Smooth muscle cell (in vitro differentiated cells): ENCODE measurements at regions not wholly inside any gene's neighbourhood (a gene's known extent, or its start where the extent isn't known, plus 50 kb on each side); places are given as distances from the start of the nearest gene placed in this dataset.

ENCODE experiments used
- DNase-seq: peaks from one replicate; lab custom pipeline; 2025; ENCODE audit not compliant: unreplicated experiment; lab: John Stamatoyannopoulos, UW
- H2AFZ ChIP-seq: fragments of 200-600 bp; sonication (generic); 2 replicates; pipeline ENCODE4 v1.6.0; 2016; ENCODE audit warnings: antibody characterized with exemption, low read depth, mild to moderate bottlenecking
- H3F3A ChIP-seq: fragments of 200-600 bp; sonication (generic); 2 replicates; pipeline ENCODE4 v1.6.0; 2017; ENCODE audit warnings: antibody characterized with exemption, low read depth
- H3K27ac ChIP-seq: fragments of 200-600 bp; sonication (generic); 2 replicates; pipeline ENCODE4 v1.5.1; 2016; ENCODE audit warnings: low read depth, mild to moderate bottlenecking
- H3K27me3 ChIP-seq: fragments of 200-600 bp; sonication (generic); 2 replicates; pipeline ENCODE4 v1.6.1; 2016; ENCODE audit warnings: low read depth, mild to moderate bottlenecking
- H3K36me3 ChIP-seq: fragments of 200-600 bp; sonication (generic); 2 replicates; pipeline ENCODE4 v1.5.1; 2016; ENCODE audit warnings: low read depth
- H3K4me1 ChIP-seq: fragments of 200-600 bp; sonication (generic); 2 replicates; pipeline ENCODE4 v1.5.1; 2016; ENCODE audit warnings: low read depth
- H3K4me2 ChIP-seq: fragments of 200-600 bp; sonication (generic); 2 replicates; pipeline ENCODE4 v1.6.0; 2016; ENCODE audit warnings: mild to moderate bottlenecking
- H3K4me3 ChIP-seq: fragments of 200-600 bp; sonication (generic); 2 replicates; pipeline ENCODE4 v1.5.1; 2016; ENCODE audit warnings: mild to moderate bottlenecking
- H3K79me2 ChIP-seq: fragments of 200-600 bp; sonication (generic); 2 replicates; pipeline ENCODE4 v1.6.0; 2016; ENCODE audit warnings: low read depth, mild to moderate bottlenecking
- H3K9ac ChIP-seq: fragments of 200-600 bp; sonication (generic); 2 replicates; pipeline ENCODE4 v1.6.0; 2016; ENCODE audit warnings: low read depth
- H3K9me3 ChIP-seq: fragments of 200-600 bp; sonication (generic); replicated peaks from 2 replicates; pipeline ENCODE4 v1.5.1; 2016; ENCODE audit warnings: low read depth
- H4K20me1 ChIP-seq: fragments of 200-600 bp; sonication (generic); 2 replicates; pipeline ENCODE4 v1.6.0; 2016; ENCODE audit warnings: low read depth
- CTCF ChIP-seq: fragments of 200-600 bp; sonication (generic); IDR thresholded peaks from 2 replicates; pipeline ENCODE4 v1.5.1; 2017; ENCODE audit warnings: borderline replicate concordance, mild to moderate bottlenecking, antibody characterized with exemption; ENCODE audit not compliant: insufficient read depth, poor library complexity, severe bottlenecking
- WGBS: methylation state at CpG from one replicate; pipeline ENCODE4 v1.1.7; 2016; ENCODE audit warnings: low lambda C conversion rate; 5-methylcytosine and 5-hydroxymethylcytosine counted together

- H3K4me1 ChIP-seq, result no peaks in the 10 kb centered on the region
- no peaks in the 10 kb centered on the region for H3K36me3 ChIP-seq
- H3K27me3 ChIP-seq, result no peaks in the 10 kb centered on the region
- no peak overlapping the region for H3K4me3 ChIP-seq
- no peak overlapping the region for H3K4me2 ChIP-seq
- H3K27ac ChIP-seq, result no peak overlapping the region
- H3K9me3 ChIP-seq, result no peaks in the 10 kb centered on the region
- H3K79me2 ChIP-seq, result no peaks in the 10 kb centered on the region
- no peak overlapping the region for H2AFZ ChIP-seq
- no peaks in the 10 kb centered on the region for H4K20me1 ChIP-seq
- no peak for TF ChIP-seq CTCF
- no peaks in the 10 kb centered on the region for H3F3A ChIP-seq
- no peak overlapping the region for H3K9ac ChIP-seq
- DNase-seq, result no peak
These were observed 422.7 kb downstream of the TFAP2B start for GRCh38 chr6:51241376-51241775.

GRCh38 chr6:51249798-51250197 lies 431.1 kb downstream of the TFAP2B start:
- Histone ChIP-seq H3K4me1 (no peaks in the 10 kb centered on the region), H3K27me3 (no peaks in the 10 kb centered on the region), H4K20me1 (no peaks in the 10 kb centered on the region), H3K9me3 (no peaks in the 10 kb centered on the region), H3K9ac (no peak overlapping the region), H3K36me3 (no peaks in the 10 kb centered on the region), H3K4me2 (no peak overlapping the region), H2AFZ (no peak overlapping the region), H3K4me3 (no peak overlapping the region), H3K27ac (no peak overlapping the region), H3K79me2 (no peaks in the 10 kb centered on the region), H3F3A (no peaks in the 10 kb centered on the region)
- DNase-seq, result no peak
- no peak for TF ChIP-seq CTCF

GRCh38 chr6:51250317-51250716 lies 431.6 kb downstream of the TFAP2B start:
- Histone ChIP-seq H4K20me1 (no peaks in the 10 kb centered on the region), H3K4me3 (no peak overlapping the region), H3K4me2 (no peak overlapping the region), H3K27ac (no peak overlapping the region), H3F3A (no peaks in the 10 kb centered on the region), H3K36me3 (no peaks in the 10 kb centered on the region), H3K9ac (no peak overlapping the region), H3K4me1 (no peaks in the 10 kb centered on the region), H3K79me2 (no peaks in the 10 kb centered on the region), H3K9me3 (no peaks in the 10 kb centered on the region), H2AFZ (no peak overlapping the region), H3K27me3 (no peaks in the 10 kb centered on the region)
- WGBS, result 76% methylated on average over 4 of the region's 4 CpGs
- TF ChIP-seq CTCF, result no peak
- no peak for DNase-seq

- TF ChIP-seq CTCF, result no peak
- no peaks in the 10 kb centered on the region for H3K36me3 ChIP-seq
- WGBS, result 75% methylated on average over 2 of the region's 2 CpGs
- H3K27ac ChIP-seq, result no peak overlapping the region
- no peak overlapping the region for H3K4me2 ChIP-seq
- no peaks in the 10 kb centered on the region for H3F3A ChIP-seq
- H2AFZ ChIP-seq, result no peak overlapping the region
- no peaks in the 10 kb centered on the region for H4K20me1 ChIP-seq
- H3K4me1 ChIP-seq, result no peaks in the 10 kb centered on the region
- no peak for DNase-seq
- no peaks in the 10 kb centered on the region for H3K79me2 ChIP-seq
- no peak overlapping the region for H3K4me3 ChIP-seq
- no peaks in the 10 kb centered on the region for H3K9me3 ChIP-seq
- no peaks in the 10 kb centered on the region for H3K27me3 ChIP-seq
- no peak overlapping the region for H3K9ac ChIP-seq
These were observed 439.3 kb downstream of the TFAP2B start for GRCh38 chr6:51257938-51258337.
